Activated T-helper 1 cell treated with anti-CD3 and anti-CD28 coated beads, Interleukin-12 subunit alpha, Interleukin-12 subunit beta, Interleukin-2, Interleukin-4 antibody, amounts not matched to agents 30 ng/mL and 10 ng/mL and 1 ng/mL, durations not matched to agents 14 hours and 24 hours and 36 hours (primary cell): ENCODE measurements at regions not wholly inside any gene's neighbourhood (a gene's known extent, or its start where the extent isn't known, plus 50 kb on each side); places are given as distances from the start of the nearest gene placed in this dataset.

ENCODE experiments used
- DNase-seq: peaks from one replicate; pipeline ENCODE4 v3.0.0; 2021; ENCODE audit warnings: low spot score
- H3K27ac Mint-ChIP-seq: one replicate; pipeline ENCODE4 v1.8.0; 2021; ENCODE audit warnings: mild to moderate bottlenecking, mixed read lengths
- H3K27me3 Mint-ChIP-seq: one replicate; pipeline ENCODE4 v1.8.0; 2022; ENCODE audit warnings: mild to moderate bottlenecking, moderate library complexity, mixed read lengths; ENCODE audit not compliant: insufficient read depth
- H3K36me3 Mint-ChIP-seq: one replicate; pipeline ENCODE4 v1.8.0; 2021; ENCODE audit warnings: low read depth, mixed read lengths
- H3K4me1 Mint-ChIP-seq: one replicate; pipeline ENCODE4 v1.8.0; 2021; ENCODE audit warnings: low read depth, mixed read lengths
- H3K4me3 Mint-ChIP-seq: one replicate; pipeline ENCODE4 v1.8.0; 2021; ENCODE audit warnings: mild to moderate bottlenecking, moderate library complexity, mixed read lengths
- H3K9me3 Mint-ChIP-seq: one replicate; pipeline ENCODE4 v1.8.0; 2021; ENCODE audit warnings: mixed read lengths
- intact Hi-C: fragments of 100-400 bp; cut with micrococcal nuclease; formaldehyde crosslinking; loops from one replicate; pipeline ENCODE4 v1.15.1; 2024

DNA sequence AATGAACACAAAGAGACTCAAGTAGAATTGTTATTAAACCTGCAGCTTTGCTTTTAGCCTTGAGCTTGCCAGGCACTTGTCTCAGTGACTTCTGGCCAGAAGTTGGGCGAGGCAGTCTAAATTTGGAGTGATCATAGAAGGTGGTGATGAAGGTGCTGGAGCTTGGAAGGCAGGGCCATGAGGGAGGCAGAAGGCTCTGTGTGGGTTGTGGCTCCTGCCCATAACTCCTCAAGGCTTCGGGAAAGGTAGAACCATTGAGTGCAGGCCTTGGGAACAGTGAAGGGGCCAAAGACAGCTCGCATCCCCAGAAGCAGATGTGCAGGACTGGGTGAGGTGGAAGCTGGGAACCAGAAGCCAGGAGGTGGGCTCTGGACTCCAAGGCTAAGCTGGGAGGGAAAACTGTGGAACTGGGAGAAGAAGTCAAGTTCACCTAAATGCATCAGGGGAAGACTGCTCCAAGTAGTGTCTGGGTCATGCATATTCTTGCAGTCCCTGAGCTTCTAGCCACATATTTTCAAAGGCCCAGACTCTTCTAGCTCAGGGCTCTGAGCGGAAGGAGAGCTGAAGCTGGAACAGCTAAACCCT, 111.1 kb upstream of the HABP2 start:
- DNase-seq: no peak
- no peaks in the 10 kb centered on the region for H3K27me3 Mint-ChIP-seq
- no peak overlapping the region for H3K4me3 Mint-ChIP-seq
- no peaks in the 10 kb centered on the region for H3K9me3 Mint-ChIP-seq
- no peaks in the 10 kb centered on the region for H3K36me3 Mint-ChIP-seq
- intact Hi-C loops: loop anchor here (2.0 kb wide), 1 partner anchor 49 kb away; no protein-coding TSS in a partner anchor
- H3K27ac Mint-ChIP-seq: no peak overlapping the region
- no peaks in the 10 kb centered on the region for H3K4me1 Mint-ChIP-seq

DNA sequence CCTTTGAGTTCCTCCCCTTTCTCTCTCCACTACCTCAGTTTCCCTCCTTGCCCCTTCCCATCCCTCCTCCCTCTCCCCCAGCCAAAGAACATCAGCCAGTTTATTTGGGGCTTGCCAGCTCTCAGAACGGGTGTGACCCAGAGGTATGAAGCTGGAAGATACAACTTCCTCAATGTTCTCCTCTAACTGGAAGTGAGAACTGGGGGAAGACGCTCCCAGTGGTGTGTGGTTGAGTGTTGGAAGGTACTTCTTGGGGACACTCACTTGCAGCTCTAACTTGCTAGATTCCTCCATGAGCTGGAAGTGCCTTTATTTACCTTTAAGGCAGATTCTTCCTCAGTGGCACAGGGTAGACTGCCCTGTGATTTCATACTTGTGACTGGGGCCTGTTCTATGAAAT, 110.5 kb upstream of the HABP2 start:
- H3K9me3 Mint-ChIP-seq: no peaks in the 10 kb centered on the region
- H3K27me3 Mint-ChIP-seq: no peaks in the 10 kb centered on the region
- no peak for DNase-seq
- intact Hi-C loops: no loop called here
- no peak overlapping the region for H3K27ac Mint-ChIP-seq
- no peaks in the 10 kb centered on the region for H3K36me3 Mint-ChIP-seq
- H3K4me3 Mint-ChIP-seq: no peak overlapping the region
- no peaks in the 10 kb centered on the region for H3K4me1 Mint-ChIP-seq

- Mint-ChIP-seq H3K9me3 (no peaks in the 10 kb centered on the region), H3K4me3 (no peak overlapping the region), H3K4me1 (no peaks in the 10 kb centered on the region), H3K36me3 (no peaks in the 10 kb centered on the region), H3K27me3 (peaks cover 2% of the 10 kb centered on the region), H3K27ac (no peak overlapping the region)
- intact Hi-C loops: no loop called here
- no peak for DNase-seq
Observed at GRCh38 chr10:113443141-113443925, 109.5 kb upstream of the HABP2 start.

GRCh38 chr10:113444766-113445365, 108.0 kb upstream of the HABP2 start:
- Mint-ChIP-seq H3K4me3 (no peak overlapping the region), H3K4me1 (no peaks in the 10 kb centered on the region), H3K9me3 (no peaks in the 10 kb centered on the region), H3K27ac (no peak overlapping the region), H3K27me3 (peaks cover 4% of the 10 kb centered on the region), H3K36me3 (no peaks in the 10 kb centered on the region)
- intact Hi-C loops: no loop called here
- no peak for DNase-seq

- no peaks in the 10 kb centered on the region for H3K9me3 Mint-ChIP-seq
- no peak overlapping the region for H3K4me3 Mint-ChIP-seq
- no peaks in the 10 kb centered on the region for H3K36me3 Mint-ChIP-seq
- no peaks in the 10 kb centered on the region for H3K4me1 Mint-ChIP-seq
- no peak overlapping the region for H3K27ac Mint-ChIP-seq
- H3K27me3 Mint-ChIP-seq: peaks cover 4% of the 10 kb centered on the region
- intact Hi-C loops: no loop called here
- no peak for DNase-seq
Observed at GRCh38 chr10:113445736-113446135, 107.1 kb upstream of the HABP2 start.

DNA sequence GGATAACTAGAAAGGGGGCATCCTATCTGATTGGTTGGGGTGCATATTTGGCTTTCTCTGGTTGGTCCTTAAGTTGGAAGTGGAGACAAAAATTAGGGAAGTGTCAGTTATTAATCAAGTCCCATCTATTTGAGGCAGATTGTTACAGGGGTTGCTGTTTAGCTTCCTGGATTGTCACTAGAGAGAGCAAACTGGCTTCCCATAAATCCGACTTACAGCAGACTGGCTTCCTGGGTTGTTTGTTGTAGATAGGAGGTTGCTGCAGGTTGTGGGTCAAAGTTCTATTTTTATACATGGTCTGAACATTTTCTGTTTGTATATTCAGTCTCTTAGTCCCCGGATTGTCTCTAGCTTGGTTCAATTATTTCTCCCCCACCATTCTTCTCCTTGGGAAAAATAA, 106.1 kb upstream of the HABP2 start:
- Mint-ChIP-seq H3K9me3 (no peaks in the 10 kb centered on the region), H3K4me3 (no peak overlapping the region), H3K36me3 (no peaks in the 10 kb centered on the region), H3K27ac (no peak overlapping the region), H3K27me3 (peaks cover 4% of the 10 kb centered on the region), H3K4me1 (no peaks in the 10 kb centered on the region)
- no peak for DNase-seq
- intact Hi-C loops: no loop called here

- H3K4me3 Mint-ChIP-seq: no peak overlapping the region
- H3K36me3 Mint-ChIP-seq: no peaks in the 10 kb centered on the region
- intact Hi-C loops: no loop called here
- no peaks in the 10 kb centered on the region for H3K4me1 Mint-ChIP-seq
- no peaks in the 10 kb centered on the region for H3K9me3 Mint-ChIP-seq
- DNase-seq: no peak
- H3K27me3 Mint-ChIP-seq: peaks cover 4% of the 10 kb centered on the region
- H3K27ac Mint-ChIP-seq: no peak overlapping the region
Observed at GRCh38 chr10:113447278-113447677, 105.6 kb upstream of the HABP2 start.

DNA sequence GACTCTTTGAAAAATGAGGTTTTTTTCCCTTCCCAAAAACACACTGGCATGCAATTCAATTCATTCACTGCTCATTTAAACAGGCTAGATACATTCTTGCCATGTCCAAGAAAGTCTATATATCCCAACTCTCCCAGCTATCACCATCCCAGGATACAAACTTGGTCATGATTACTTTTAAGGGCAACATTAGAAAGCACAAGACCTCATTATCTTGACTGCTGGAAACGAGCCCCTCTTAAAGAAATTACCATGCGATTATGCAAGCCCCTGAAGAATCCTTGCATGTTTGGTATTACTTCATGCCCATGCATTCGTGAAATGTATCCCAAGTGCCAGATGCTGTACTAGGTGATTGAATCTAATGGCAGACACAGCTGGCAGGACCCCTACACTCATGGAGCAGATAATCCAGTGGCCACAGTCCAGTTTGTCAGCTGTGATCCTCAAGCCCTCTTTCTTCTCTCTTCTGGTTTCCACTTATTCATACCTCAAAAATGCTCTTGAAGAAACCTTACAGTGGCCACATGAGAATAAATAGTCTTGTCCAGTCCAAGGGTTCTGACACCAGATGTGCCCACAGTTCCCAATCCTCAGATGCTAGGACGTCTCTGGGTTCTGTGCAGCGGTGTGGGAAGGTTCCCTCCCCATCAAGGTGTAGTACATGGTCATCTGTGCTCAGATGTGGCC, 103.7 kb upstream of the HABP2 start:
- Mint-ChIP-seq H3K27ac (no peak overlapping the region), H3K36me3 (no peaks in the 10 kb centered on the region), H3K4me3 (no peak overlapping the region), H3K4me1 (no peaks in the 10 kb centered on the region), H3K9me3 (no peaks in the 10 kb centered on the region), H3K27me3 (peaks cover 4% of the 10 kb centered on the region)
- intact Hi-C loops: no loop called here
- DNase-seq: no peak

DNA sequence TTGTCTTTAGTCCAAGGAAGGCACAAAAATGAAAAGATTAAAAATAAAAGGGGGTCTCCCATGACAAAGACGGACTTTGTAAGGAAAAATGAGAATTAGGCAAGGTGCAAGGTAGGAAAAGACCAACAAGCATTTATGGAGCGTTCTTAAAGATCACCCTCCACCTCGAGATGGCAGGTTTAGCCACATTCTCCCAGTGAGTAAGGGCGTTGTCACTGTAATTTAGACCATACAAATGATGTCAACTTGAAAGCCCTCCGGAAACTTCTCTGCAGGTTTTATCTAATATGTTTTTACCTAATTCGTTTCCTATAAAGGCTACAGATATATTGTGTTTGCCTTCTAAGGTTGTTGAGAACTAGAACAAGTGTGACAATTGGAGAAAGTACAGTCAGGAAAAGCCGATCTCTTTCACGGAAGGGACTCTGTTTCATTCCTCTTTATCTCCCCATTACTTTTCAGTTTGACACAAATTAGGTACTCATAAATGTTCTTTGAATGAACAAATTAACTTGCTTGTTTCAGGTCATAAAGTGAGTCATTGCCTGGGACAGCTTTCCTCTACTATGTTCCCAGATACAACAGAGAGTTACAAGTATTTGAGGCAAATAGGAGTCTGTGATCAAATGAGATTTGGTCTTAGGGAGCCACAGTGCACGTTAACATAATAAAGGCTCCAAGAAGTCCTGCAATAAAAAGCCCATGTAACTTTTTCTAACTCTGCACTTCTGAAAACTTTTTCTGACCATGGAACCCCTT, 102.6 kb upstream of the HABP2 start:
- no peak for DNase-seq
- intact Hi-C loops: loop anchor here (10.0 kb wide), 1 partner anchor 115 kb away; no protein-coding TSS in a partner anchor
- Mint-ChIP-seq H3K9me3 (no peaks in the 10 kb centered on the region), H3K27ac (no peak overlapping the region), H3K27me3 (peaks cover 4% of the 10 kb centered on the region), H3K36me3 (no peaks in the 10 kb centered on the region), H3K4me3 (no peak overlapping the region), H3K4me1 (no peaks in the 10 kb centered on the region)

GRCh38 chr10:113450906-113451305, 101.9 kb upstream of the HABP2 start:
- intact Hi-C loops: loop anchor here (10.0 kb wide), 1 partner anchor 114 kb away; no protein-coding TSS in a partner anchor
- Mint-ChIP-seq H3K9me3 (no peaks in the 10 kb centered on the region), H3K4me1 (no peaks in the 10 kb centered on the region), H3K4me3 (no peak overlapping the region), H3K36me3 (no peaks in the 10 kb centered on the region), H3K27ac (no peak overlapping the region), H3K27me3 (peaks cover 4% of the 10 kb centered on the region)
- DNase-seq: no peak

- H3K4me1 Mint-ChIP-seq: no peaks in the 10 kb centered on the region
- H3K27me3 Mint-ChIP-seq: peaks cover 4% of the 10 kb centered on the region
- H3K9me3 Mint-ChIP-seq: no peaks in the 10 kb centered on the region
- no peaks in the 10 kb centered on the region for H3K36me3 Mint-ChIP-seq
- intact Hi-C loops: loop anchor here (10.0 kb wide), 1 partner anchor 113 kb away; no protein-coding TSS in a partner anchor
- no peak for DNase-seq
- no peak overlapping the region for H3K4me3 Mint-ChIP-seq
- no peak overlapping the region for H3K27ac Mint-ChIP-seq
Observed at GRCh38 chr10:113452146-113452845, 100.6 kb upstream of the HABP2 start.

GRCh38 chr10:113453351-113453750, 99.5 kb upstream of the HABP2 start:
- Mint-ChIP-seq H3K4me3 (no peak overlapping the region), H3K27ac (no peak overlapping the region), H3K27me3 (peaks cover 2% of the 10 kb centered on the region), H3K4me1 (no peaks in the 10 kb centered on the region), H3K36me3 (no peaks in the 10 kb centered on the region), H3K9me3 (no peaks in the 10 kb centered on the region)
- DNase-seq: no peak
- intact Hi-C loops: loop anchor here (10.0 kb wide), 1 partner anchor 111 kb away; no protein-coding TSS in a partner anchor
